HEK293 (cell line): ENCODE measurements at regions not wholly inside any gene's neighbourhood (a gene's known extent, or its start where the extent isn't known, plus 50 kb on each side); places are given as distances from the start of the nearest gene placed in this dataset.

Experiments used
- CTCF ChIA-PET: fragments of 350-600 bp; formaldehyde crosslinking; extraction: SDS; loops from one replicate; lab custom pipeline; 2021; ENCODE audit warnings: antibody characterized with exemption; lab: Yijun Ruan, JAX
- POLR2A ChIA-PET: fragments of 300-600 bp; formaldehyde crosslinking; extraction: SDS; loops from one replicate; lab custom pipeline; 2020; ENCODE audit warnings: antibody characterized with exemption, inconsistent platforms; lab: Yijun Ruan, JAX
- H3K27ac ChIP-seq: fragments of 200-500 bp; sonication (Bioruptor generic); 2 replicates; pipeline ENCODE4 v1.5.1; 2014; ENCODE audit warnings: low read depth, low read length, control low read depth, inconsistent platforms; ENCODE audit errors: extremely low read depth
- H3K36me3 ChIP-seq, 2 experiments: fragments of 200-500 bp in 1 of 2; sonication (Bioruptor generic) in 1 of 2; 1 replicate in 1 of 2; 2 replicates in 1 of 2; pipeline ENCODE4 v1.5.1; 2014 to 2017; ENCODE audit warnings: inconsistent platforms in 2 of 2, low read length in 2 of 2; ENCODE audit not compliant: control insufficient read depth in 2 of 2, insufficient read depth in 1 of 2
- H3K4me1 ChIP-seq: fragments of 200-500 bp; sonication (Bioruptor generic); 2 replicates; pipeline ENCODE4 v1.5.1; 2014; ENCODE audit warnings: mild to moderate bottlenecking, low read length, inconsistent platforms; ENCODE audit not compliant: control insufficient read depth, insufficient read depth
- H3K4me3 ChIP-seq: 2 replicates; pipeline ENCODE4 v1.5.1; 2011; ENCODE audit warnings: low read depth, mild to moderate bottlenecking, control low read depth, low read length, moderate library complexity
- H3K9me3 ChIP-seq: fragments of 200-500 bp; sonication (Bioruptor generic); 2 replicates; pipeline ENCODE4 v1.5.1; 2014; ENCODE audit warnings: low read depth, low read length, inconsistent platforms; ENCODE audit not compliant: control insufficient read depth, insufficient read depth
- EGR2 ChIP-seq: fragments of 450-650 bp; formaldehyde crosslinking; IDR thresholded peaks from 2 replicates; pipeline ENCODE4 v1.5.1; 2016; ENCODE audit warnings: low read depth, missing biosample characterization, missing genetic modification characterization
- KLF17 ChIP-seq: fragments of 450-650 bp; formaldehyde crosslinking; IDR thresholded peaks from 2 replicates; pipeline ENCODE4 v1.5.1; 2016; ENCODE audit warnings: missing biosample characterization, missing genetic modification characterization
- MZF1 ChIP-seq: fragments of 450-650 bp; formaldehyde crosslinking; IDR thresholded peaks from 2 replicates; pipeline ENCODE4 v1.5.1; 2017; ENCODE audit warnings: missing biosample characterization, missing genetic modification characterization, borderline replicate concordance
- OSR2 ChIP-seq: fragments of 450-650 bp; formaldehyde crosslinking; IDR thresholded peaks from 2 replicates; pipeline ENCODE4 v1.5.1; 2016; ENCODE audit warnings: missing biosample characterization, missing genetic modification characterization
- ZBTB21 ChIP-seq: fragments of 450-650 bp; formaldehyde crosslinking; IDR thresholded peaks from 2 replicates; pipeline ENCODE4 v1.5.1; 2017; ENCODE audit warnings: missing biosample characterization, missing genetic modification characterization
- ZEB2 ChIP-seq: fragments of 450-650 bp; formaldehyde crosslinking; IDR thresholded peaks from 2 replicates; pipeline ENCODE4 v1.5.1; 2016; ENCODE audit warnings: missing biosample characterization, missing genetic modification characterization
- ZFHX2 ChIP-seq: fragments of 450-650 bp; formaldehyde crosslinking; conservative IDR thresholded peaks from 2 replicates; pipeline ENCODE4 v1.5.1; 2016; ENCODE audit warnings: missing biosample characterization, missing genetic modification characterization
- ZFP37 ChIP-seq: fragments of 450-650 bp; formaldehyde crosslinking; IDR thresholded peaks from 2 replicates; pipeline ENCODE4 v1.5.1; 2016; ENCODE audit warnings: missing biosample characterization, missing genetic modification characterization
- ZNF114 ChIP-seq: fragments of 450-650 bp; formaldehyde crosslinking; IDR thresholded peaks from 2 replicates; pipeline ENCODE4 v1.5.0; 2017; ENCODE audit warnings: missing biosample characterization, missing genetic modification characterization
- ZNF148 ChIP-seq: fragments of 450-650 bp; formaldehyde crosslinking; IDR thresholded peaks from 2 replicates; pipeline ENCODE4 v1.5.0; 2017; ENCODE audit warnings: missing biosample characterization, missing genetic modification characterization, borderline replicate concordance
- ZNF169 ChIP-seq: fragments of 450-650 bp; formaldehyde crosslinking; IDR thresholded peaks from 2 replicates; pipeline ENCODE4 v1.5.1; 2016; ENCODE audit warnings: missing biosample characterization, missing genetic modification characterization
- ZNF362 ChIP-seq: fragments of 450-650 bp; formaldehyde crosslinking; IDR thresholded peaks from 2 replicates; pipeline ENCODE4 v1.5.1; 2016; ENCODE audit warnings: missing biosample characterization, missing genetic modification characterization
- ZNF416 ChIP-seq: fragments of 450-650 bp; formaldehyde crosslinking; IDR thresholded peaks from 2 replicates; pipeline ENCODE4 v1.5.1; 2016; ENCODE audit warnings: missing biosample characterization, missing genetic modification characterization
- ZNF571 ChIP-seq: fragments of 450-650 bp; formaldehyde crosslinking; IDR thresholded peaks from 2 replicates; pipeline ENCODE4 v1.5.0; 2017; ENCODE audit warnings: missing biosample characterization, missing genetic modification characterization
- ZNF580 ChIP-seq: fragments of 450-650 bp; formaldehyde crosslinking; IDR thresholded peaks from 2 replicates; pipeline ENCODE4 v1.5.1; 2016; ENCODE audit warnings: missing biosample characterization, missing genetic modification characterization
- ZNF585B ChIP-seq: fragments of 450-650 bp; formaldehyde crosslinking; IDR thresholded peaks from 2 replicates; pipeline ENCODE4 v1.5.1; 2016; ENCODE audit warnings: missing biosample characterization, missing genetic modification characterization
- ZNF658 ChIP-seq: fragments of 450-650 bp; formaldehyde crosslinking; IDR thresholded peaks from 2 replicates; pipeline ENCODE4; 2016; ENCODE audit warnings: missing biosample characterization, missing genetic modification characterization
- ZNF660 ChIP-seq: fragments of 450-650 bp; IDR thresholded peaks from 2 replicates; pipeline ENCODE4 v1.5.1; 2018; ENCODE audit warnings: missing biosample characterization, mild to moderate bottlenecking, missing genetic modification characterization
- ZNF76 ChIP-seq: fragments of 450-650 bp; formaldehyde crosslinking; IDR thresholded peaks from 2 replicates; pipeline ENCODE4; 2016; ENCODE audit warnings: low read depth, missing biosample characterization, missing genetic modification characterization, borderline replicate concordance
- ZNF785 ChIP-seq: fragments of 450-650 bp; formaldehyde crosslinking; IDR thresholded peaks from 2 replicates; pipeline ENCODE4 v1.5.1; 2016; ENCODE audit warnings: missing biosample characterization, missing genetic modification characterization

- H3K27ac ChIP-seq: no peak overlapping the region
- no peak overlapping the region for H3K4me3 ChIP-seq
- TF ChIP-seq ZNF571: no peak
- no peak for TF ChIP-seq ZNF660
- no peak for TF ChIP-seq ZFHX2
- TF ChIP-seq ZNF76 (tag by site-specific recombination): no peak
- TF ChIP-seq ZFP37 (tag by site-specific recombination): no peak
- TF ChIP-seq ZNF362 (tag by site-specific recombination): no peak
- TF ChIP-seq, all 188 proteins: peak for 0
- no peaks in the 10 kb centered on the region for H3K9me3 ChIP-seq
- POLR2A ChIA-PET: interaction anchor here (0.7 kb wide), 1 partner anchor 9 kb away, joined by 3 read pairs; no protein-coding TSS in a partner anchor
- no peaks in the 10 kb centered on the region for H3K36me3 ChIP-seq
- H3K4me1 ChIP-seq: no peaks in the 10 kb centered on the region
- CTCF ChIA-PET: interaction anchor here (0.6 kb wide), 1 partner anchor 952 kb away, joined by 3 read pairs; no protein-coding TSS in a partner anchor
Observed at GRCh38 chr15:61654002-61654740, 406.1 kb downstream of the VPS13C start.

GRCh38 chr15:61653110-61653509 is 407.1 kb downstream of the VPS13C start:
- CTCF ChIA-PET: interaction anchor here (0.6 kb wide), 1 partner anchor 123 kb away, joined by 3 read pairs; no protein-coding TSS in a partner anchor
- no peaks in the 10 kb centered on the region for H3K9me3 ChIP-seq

More at GRCh38 chr15:61653110-61653509, 407.1 kb downstream of the VPS13C start:
- no peak overlapping the region for H3K4me3 ChIP-seq
- no peak overlapping the region for H3K27ac ChIP-seq
- H3K36me3 ChIP-seq: no peaks in the 10 kb centered on the region
- TF ChIP-seq ZNF580 (tag by site-specific recombination): no peak
- no peak for TF ChIP-seq ZNF362 (tag by site-specific recombination)
- TF ChIP-seq ZBTB21 (tag by site-specific recombination): no peak
- TF ChIP-seq ZNF169 (tag by site-specific recombination): no peak
- TF ChIP-seq ZNF785 (tag by site-specific recombination): no peak
- TF ChIP-seq ZNF416 (tag by site-specific recombination): no peak
- TF ChIP-seq ZEB2 (tag by site-specific recombination): no peak
- no peak for TF ChIP-seq EGR2 (tag by site-specific recombination)
- no peak for TF ChIP-seq ZNF585B (tag by site-specific recombination)
- no peak for TF ChIP-seq KLF17 (tag by site-specific recombination)
- no peak for TF ChIP-seq ZNF658 (tag by site-specific recombination)
- no peak for TF ChIP-seq ZNF148 (tag by site-specific recombination)
- TF ChIP-seq ZNF114 (tag by site-specific recombination): no peak
- TF ChIP-seq OSR2 (tag by site-specific recombination): no peak
- no peak for TF ChIP-seq MZF1 (tag by site-specific recombination)
- no peaks in the 10 kb centered on the region for H3K4me1 ChIP-seq
- POLR2A ChIA-PET: no interaction called here
